PC-3 (cell line): ENCODE measurements at regions not wholly inside any gene's neighbourhood (a gene's known extent, or its start where the extent isn't known, plus 50 kb on each side); places are given as distances from the start of the nearest gene placed in this dataset.

ENCODE experiments used
- ATAC-seq: fragments of 200-7000 bp; cut with Tn5 transposase; 2 replicates; pipeline ENCODE4 v1.9.1; 2020; ENCODE audit warnings: mild to moderate bottlenecking, moderate library complexity
- BruUV-seq: library from RNA; stranded (reverse); fragments of 400-500 nt; replicated peaks from 2 replicates; lab custom pipeline; 2021; lab: Mats Ljungman, UMichigan
- CTCF ChIA-PET: fragments of 300-600 bp; sonication (Branson Sonifier 250); formaldehyde crosslinking; loops from one replicate; lab custom pipeline; 2022; ENCODE audit warnings: antibody characterized with exemption; lab: Charles Lee
- POLR2A ChIA-PET: fragments of 300-600 bp; sonication (Branson Sonifier 250); formaldehyde crosslinking; loops from one replicate; lab custom pipeline; 2022; ENCODE audit warnings: antibody characterized with exemption; ENCODE audit not compliant: unreplicated experiment; lab: Charles Lee
- DNase-seq: peaks from one replicate; pipeline ENCODE4 v3.0.0-alpha.2; 2015
- H2AFZ ChIP-seq: fragments of 300-600 bp; sonication (generic); 2 replicates; pipeline ENCODE4 v1.6.0; 2016; ENCODE audit warnings: antibody characterized with exemption, low read length
- H3F3A ChIP-seq: fragments of 300-600 bp; sonication (generic); one replicate; pipeline ENCODE4 v1.6.0; 2017; ENCODE audit warnings: antibody characterized with exemption, low read length, control low read depth, mild to moderate bottlenecking; ENCODE audit not compliant: unreplicated experiment
- H3K27ac ChIP-seq: fragments of 300-600 bp; sonication (generic); 2 replicates; pipeline ENCODE4 v1.5.1; 2016; ENCODE audit warnings: mild to moderate bottlenecking, low read length
- H3K27me3 ChIP-seq: fragments of 300-600 bp; sonication (generic); 2 replicates; pipeline ENCODE4 v1.6.1; 2016; ENCODE audit warnings: low read length, mixed read lengths
- H3K36me3 ChIP-seq: fragments of 300-600 bp; sonication (generic); 2 replicates; pipeline ENCODE4 v1.6.1; 2016; ENCODE audit warnings: low read depth, mixed run types, low read length, mixed read lengths
- H3K4me1 ChIP-seq: fragments of 300-600 bp; sonication (generic); 2 replicates; pipeline ENCODE4 v1.5.1; 2016; ENCODE audit warnings: low read length; ENCODE audit not compliant: insufficient read depth
- H3K4me2 ChIP-seq: fragments of 300-600 bp; sonication (generic); 2 replicates; pipeline ENCODE4 v1.6.0; 2016; ENCODE audit warnings: low read length
- H3K4me3 ChIP-seq: fragments of 300-600 bp; sonication (generic); 2 replicates; pipeline ENCODE4 v1.5.1; 2016; ENCODE audit warnings: mild to moderate bottlenecking, low read length, mixed read lengths
- H3K79me2 ChIP-seq: fragments of 300-600 bp; sonication (generic); 2 replicates; pipeline ENCODE4 v1.6.1; 2017; ENCODE audit warnings: low read length, mixed read lengths
- H3K9ac ChIP-seq: fragments of 300-600 bp; sonication (generic); 2 replicates; pipeline ENCODE4 v1.6.0; 2016; ENCODE audit warnings: mild to moderate bottlenecking, low read length
- H3K9me2 ChIP-seq: fragments of 300-600 bp; sonication (generic); replicated peaks from 2 replicates; pipeline ENCODE4 v1.6.1; 2016; ENCODE audit warnings: mixed run types, low read length, mixed read lengths
- H3K9me3 ChIP-seq: fragments of 300-600 bp; sonication (generic); 2 replicates; pipeline ENCODE4 v1.6.1; 2016; ENCODE audit warnings: low read length, mixed read lengths
- H4K20me1 ChIP-seq: fragments of 300-600 bp; sonication (generic); 2 replicates; pipeline ENCODE4 v1.6.1; 2016; ENCODE audit warnings: low read length, mixed read lengths
- EZH2 ChIP-seq: fragments of 300-600 bp; sonication (generic); IDR thresholded peaks from one replicate; pipeline ENCODE4 v1.6.1; 2017; ENCODE audit warnings: antibody characterized with exemption, mild to moderate bottlenecking, low read length; ENCODE audit not compliant: unreplicated experiment
- EZH2phosphoT487 ChIP-seq: fragments of 300-600 bp; sonication (generic); IDR thresholded peaks from 2 replicates; pipeline ENCODE4 v1.6.1; 2018; ENCODE audit warnings: mild to moderate bottlenecking, antibody characterized with exemption, low read length, borderline replicate concordance
- intact Hi-C: fragments of 100-400 bp; cut with micrococcal nuclease; formaldehyde crosslinking; loops from 2 replicates; pipeline ENCODE4 v1.9.0; 2023
- TF ChIP-seq, protein P1 (sequence below): fragments of 300-600 bp; sonication (generic); conservative IDR thresholded peaks from 2 replicates; pipeline ENCODE4 v1.5.1; 2017; ENCODE audit warnings: antibody characterized with exemption, low read depth, mild to moderate bottlenecking, low read length

DNA sequence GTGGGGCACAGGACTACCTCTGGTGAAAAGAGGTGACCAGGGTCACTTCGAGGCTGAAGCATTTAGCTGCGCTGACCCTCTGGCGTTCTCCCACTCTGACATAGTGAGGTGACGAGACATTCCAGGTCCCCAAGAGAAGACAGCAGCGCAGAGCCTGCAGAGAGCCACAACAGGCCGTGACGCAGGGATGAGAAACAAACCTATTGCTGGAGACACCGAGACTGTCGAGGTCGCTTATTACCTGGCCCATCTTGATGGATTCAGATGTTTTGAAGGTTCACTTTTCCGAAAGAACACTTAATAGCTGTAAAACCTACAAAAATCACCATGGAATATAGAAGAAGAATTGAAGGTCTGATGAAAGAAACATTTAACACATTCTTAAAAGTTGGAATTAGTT, 466.3 kb downstream of the NR2F2 start:
- H3K27me3 ChIP-seq = peaks cover 73% of the 10 kb centered on the region
- no peaks in the 10 kb centered on the region for H3K9me3 ChIP-seq
- CTCF ChIA-PET = no interaction called here
- no peak overlapping the region for H3K27ac ChIP-seq
- H3F3A ChIP-seq = no peaks in the 10 kb centered on the region
- ATAC-seq (no peak), DNase-seq (no peak)
- H2AFZ ChIP-seq = no peak overlapping the region
- no peak overlapping the region for H3K4me3 ChIP-seq
- H3K4me2 ChIP-seq = no peak overlapping the region
- intact Hi-C loops = no loop called here
- TF ChIP-seq, protein P1, sequence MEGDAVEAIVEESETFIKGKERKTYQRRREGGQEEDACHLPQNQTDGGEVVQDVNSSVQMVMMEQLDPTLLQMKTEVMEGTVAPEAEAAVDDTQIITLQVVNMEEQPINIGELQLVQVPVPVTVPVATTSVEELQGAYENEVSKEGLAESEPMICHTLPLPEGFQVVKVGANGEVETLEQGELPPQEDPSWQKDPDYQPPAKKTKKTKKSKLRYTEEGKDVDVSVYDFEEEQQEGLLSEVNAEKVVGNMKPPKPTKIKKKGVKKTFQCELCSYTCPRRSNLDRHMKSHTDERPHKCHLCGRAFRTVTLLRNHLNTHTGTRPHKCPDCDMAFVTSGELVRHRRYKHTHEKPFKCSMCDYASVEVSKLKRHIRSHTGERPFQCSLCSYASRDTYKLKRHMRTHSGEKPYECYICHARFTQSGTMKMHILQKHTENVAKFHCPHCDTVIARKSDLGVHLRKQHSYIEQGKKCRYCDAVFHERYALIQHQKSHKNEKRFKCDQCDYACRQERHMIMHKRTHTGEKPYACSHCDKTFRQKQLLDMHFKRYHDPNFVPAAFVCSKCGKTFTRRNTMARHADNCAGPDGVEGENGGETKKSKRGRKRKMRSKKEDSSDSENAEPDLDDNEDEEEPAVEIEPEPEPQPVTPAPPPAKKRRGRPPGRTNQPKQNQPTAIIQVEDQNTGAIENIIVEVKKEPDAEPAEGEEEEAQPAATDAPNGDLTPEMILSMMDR = no peak
- TF ChIP-seq EZH2phosphoT487 (no peak), EZH2 (no peak)
- no peaks in the 10 kb centered on the region for H3K36me3 ChIP-seq
- no peaks in the 10 kb centered on the region for H4K20me1 ChIP-seq
- H3K79me2 ChIP-seq = no peaks in the 10 kb centered on the region
- BruUV-seq = no TSS peak
- H3K4me1 ChIP-seq = no peaks in the 10 kb centered on the region
- POLR2A ChIA-PET = no interaction called here
- no peak overlapping the region for H3K9ac ChIP-seq
- no peaks in the 10 kb centered on the region for H3K9me2 ChIP-seq

DNA sequence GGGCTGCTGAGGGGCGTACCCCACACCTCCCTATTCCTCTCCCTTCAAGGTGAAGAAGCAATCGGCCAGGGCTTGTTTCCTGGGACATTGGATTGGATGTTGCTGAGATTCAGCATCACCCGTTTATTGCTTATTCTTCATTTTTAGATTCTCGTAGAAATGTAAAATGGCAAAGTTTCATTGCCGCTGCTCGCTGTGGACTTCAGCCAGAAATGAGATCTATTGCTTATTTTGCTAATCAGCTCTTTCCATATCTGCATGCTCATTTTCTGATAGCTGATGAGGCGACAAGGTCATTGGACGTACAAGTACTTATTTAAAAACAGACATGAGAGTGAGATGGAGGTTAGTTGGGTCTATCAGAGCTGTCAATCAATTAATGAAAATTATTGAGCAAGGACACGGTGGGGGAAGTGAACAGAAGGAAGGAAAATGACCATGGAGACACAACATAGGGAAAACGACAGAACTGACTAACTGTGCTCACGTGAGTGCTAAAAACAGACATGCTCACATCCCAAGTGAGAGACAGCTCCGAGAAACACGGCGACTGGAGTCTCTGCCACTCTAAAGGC, 471.2 kb downstream of the NR2F2 start:
- Histone ChIP-seq H3K27ac (no peak overlapping the region), H3K4me2 (no peak overlapping the region), H3K36me3 (no peaks in the 10 kb centered on the region), H3K9ac (no peak overlapping the region), H3K9me2 (no peaks in the 10 kb centered on the region), H3K9me3 (no peaks in the 10 kb centered on the region), H3K4me3 (no peak overlapping the region), H3K4me1 (no peaks in the 10 kb centered on the region), H3F3A (no peaks in the 10 kb centered on the region), H3K27me3 (peaks cover 92% of the 10 kb centered on the region), H4K20me1 (no peaks in the 10 kb centered on the region), H3K79me2 (no peaks in the 10 kb centered on the region), H2AFZ (no peak overlapping the region)
- POLR2A ChIA-PET = no interaction called here
- ATAC-seq (no peak), DNase-seq (no peak)
- CTCF ChIA-PET = no interaction called here
- no TSS peak for BruUV-seq
- intact Hi-C loops = no loop called here
- TF ChIP-seq EZH2phosphoT487 (no peak), EZH2 (no peak)
- TF ChIP-seq, protein P1 = no peak

DNA sequence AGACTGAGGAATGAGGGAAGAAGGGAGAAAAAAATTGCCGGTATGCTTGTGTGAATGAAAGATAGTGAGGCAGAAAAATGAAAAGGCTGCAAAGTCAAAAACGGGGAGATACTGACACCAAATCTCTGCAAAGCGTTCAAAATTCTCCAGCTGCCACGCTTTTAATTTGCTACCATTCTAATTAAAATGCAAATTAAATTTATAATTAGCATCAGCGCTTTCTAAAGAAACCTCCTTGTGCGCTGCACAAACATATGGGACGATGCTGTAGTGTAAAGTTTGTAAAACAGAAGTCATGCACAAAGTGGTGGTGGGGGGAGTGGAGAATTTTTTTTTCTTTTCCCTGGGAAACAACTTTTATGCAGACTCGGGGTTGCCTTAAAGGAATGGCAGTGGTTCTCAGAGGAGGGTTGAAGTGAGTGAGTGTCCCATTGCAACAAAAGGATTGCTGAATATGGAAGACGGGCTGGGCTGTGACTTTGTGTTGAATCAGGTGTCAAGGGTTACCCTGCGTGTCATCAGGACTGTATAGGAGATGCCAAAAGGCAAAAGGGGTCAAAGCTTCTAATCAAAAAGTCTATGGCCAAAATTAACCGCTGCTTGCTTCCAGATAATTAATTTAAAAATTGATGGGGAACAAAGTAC, 472.2 kb downstream of the NR2F2 start:
- Histone ChIP-seq H3K4me2 (no peak overlapping the region), H3K9me2 (no peaks in the 10 kb centered on the region), H3F3A (no peaks in the 10 kb centered on the region), H3K9ac (no peak overlapping the region), H3K4me1 (no peaks in the 10 kb centered on the region), H3K27me3 (peaks cover 81% of the 10 kb centered on the region), H3K27ac (no peak overlapping the region), H2AFZ (no peak overlapping the region), H4K20me1 (no peaks in the 10 kb centered on the region), H3K9me3 (no peaks in the 10 kb centered on the region), H3K36me3 (no peaks in the 10 kb centered on the region), H3K4me3 (no peak overlapping the region), H3K79me2 (no peaks in the 10 kb centered on the region)
- TF ChIP-seq, protein P1 = no peak
- TF ChIP-seq EZH2 (no peak), EZH2phosphoT487 (no peak)
- ChIA-PET CTCF (no interaction called here), POLR2A (no interaction called here)
- DNase-seq (no peak), ATAC-seq (no peak)
- intact Hi-C loops = no loop called here
- no TSS peak for BruUV-seq
